GM19043 (cell line): ENCODE measurements at regions not wholly inside any gene's neighbourhood (a gene's known extent, or its start where the extent isn't known, plus 50 kb on each side); places are given as distances from the start of the nearest gene placed in this dataset.

Experiments
- ATAC-seq: cut with Tn5 transposase; IDR thresholded peaks from one replicate; pipeline ENCODE4 v1.9.1; 2021; ENCODE audit warnings: low read depth; ENCODE audit not compliant: unreplicated experiment

DNA sequence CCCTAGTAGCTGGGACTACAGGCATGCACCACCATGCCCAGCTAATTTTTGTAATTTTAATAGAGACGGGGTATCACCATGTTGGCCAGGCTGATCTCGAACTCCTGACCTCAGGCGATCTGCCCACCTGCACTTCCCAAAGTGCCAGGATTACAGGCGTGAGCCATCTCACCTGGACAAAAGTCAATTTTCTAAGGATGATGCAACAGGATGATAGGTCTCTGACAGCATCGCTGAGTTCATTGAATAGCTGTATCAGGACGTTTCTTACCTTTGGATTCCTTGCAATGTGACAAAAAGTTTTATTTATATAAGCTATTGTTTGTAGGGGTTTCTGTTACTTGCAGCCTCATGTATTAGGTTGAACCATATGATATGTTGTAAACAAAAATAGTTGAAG is 55.5 kb upstream of the PCED1B start:
- no peak for ATAC-seq

DNA sequence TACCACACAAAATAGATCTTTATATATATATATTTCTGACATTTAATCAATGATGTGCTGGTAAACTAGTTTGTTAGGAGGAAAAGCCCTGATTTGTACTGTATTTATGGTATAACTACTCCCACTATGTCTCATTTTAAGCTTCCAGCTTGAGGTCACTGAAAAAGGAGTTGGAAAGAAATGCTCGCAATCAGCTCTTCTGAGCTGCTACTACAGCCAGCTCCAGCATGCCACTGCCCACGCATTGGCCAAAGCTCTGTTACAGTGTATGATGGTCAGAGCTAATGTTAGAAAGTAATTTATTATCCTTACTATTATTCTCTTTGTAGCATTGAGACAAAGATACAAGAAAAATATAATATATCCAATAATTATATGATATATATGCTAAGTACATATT is 55.0 kb upstream of the PCED1B start:
- no peak for ATAC-seq

DNA sequence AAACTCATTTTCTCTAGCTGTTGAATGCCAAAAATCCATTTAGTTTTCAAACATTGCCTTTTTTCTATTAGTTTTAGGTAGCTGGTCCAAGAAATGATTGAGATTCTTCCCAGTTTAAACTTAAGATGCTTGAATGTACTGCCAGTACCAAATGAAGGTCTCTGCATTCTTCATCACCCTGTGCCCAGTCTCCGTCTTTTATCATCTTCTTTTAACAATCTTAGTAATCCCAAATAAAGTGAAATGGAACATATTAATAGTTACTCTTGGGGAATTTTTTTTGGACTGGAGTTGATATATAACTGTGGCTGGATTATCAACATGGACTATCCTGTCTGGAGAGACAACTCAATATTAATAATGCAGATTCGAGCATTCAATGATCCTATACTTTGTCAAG is 54.1 kb upstream of the PCED1B start:
- ATAC-seq = no peak

DNA sequence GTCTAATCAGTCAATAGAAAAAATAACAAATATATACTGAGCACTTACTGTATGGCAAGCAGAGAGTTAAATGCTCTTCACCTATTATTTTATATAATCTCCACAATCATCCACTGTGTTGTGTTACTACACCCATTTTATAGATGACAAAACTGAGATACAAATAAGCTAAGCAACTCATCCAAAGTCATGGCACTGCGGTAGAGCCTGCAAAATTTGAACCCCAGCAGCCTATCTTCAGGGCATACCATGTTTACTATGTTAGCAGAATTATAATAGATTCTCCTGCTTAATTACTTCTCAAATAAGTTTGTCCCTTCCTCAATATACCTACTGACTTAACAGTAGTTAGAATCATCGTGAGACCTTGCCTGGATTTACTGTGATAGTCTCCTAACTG is 53.6 kb upstream of the PCED1B start:
- no peak for ATAC-seq

DNA sequence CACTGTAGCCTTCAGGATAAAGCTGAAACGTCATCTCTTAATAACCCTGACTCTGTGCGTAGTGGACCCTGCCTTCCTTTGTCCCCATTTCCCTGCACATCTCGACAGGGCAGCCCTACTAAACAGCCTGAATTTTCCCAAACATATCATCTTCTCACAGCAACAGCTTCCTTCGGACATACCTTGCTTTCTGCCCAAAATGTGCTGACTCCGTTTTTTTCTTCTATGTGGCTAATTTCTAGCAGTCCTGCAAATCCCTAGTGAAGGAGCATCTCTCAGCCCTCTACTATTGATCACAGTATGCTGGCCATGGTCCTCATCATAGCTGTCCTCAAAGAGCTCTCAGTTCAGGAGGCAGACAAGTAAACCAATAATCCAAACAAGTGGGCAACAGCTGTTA is 53.1 kb upstream of the PCED1B start:
- no peak for ATAC-seq
